K562 (cell line): ENCODE measurements at regions not wholly inside any gene's neighbourhood (a gene's known extent, or its start where the extent isn't known, plus 50 kb on each side); places are given as distances from the start of the nearest gene placed in this dataset.

Experiments used
- ATF3 ChIP-seq, 2 experiments: fragments of 450-650 bp in 1 of 2; sonication (generic) in 1 of 2; formaldehyde crosslinking in 1 of 2; IDR thresholded peaks in 1 of 2; conservative IDR thresholded peaks in 1 of 2; 2 replicates each; pipeline versions ENCODE4 v1.6.1 to v1.8.1; 2016 to 2023; ENCODE audit warnings: mild to moderate bottlenecking in 2 of 2, moderate library complexity in 2 of 2, inconsistent platforms in 1 of 2, missing genetic modification reagents in 1 of 2
- CTBP1 ChIP-seq: fragments of 450-650 bp; IDR thresholded peaks from 2 replicates; pipeline ENCODE4 v1.6.1; 2016; ENCODE audit warnings: borderline replicate concordance
- CTCF ChIP-seq, 3 experiments: IDR thresholded peaks in 2 of 3; conservative IDR thresholded peaks in 1 of 3; 2 replicates each; pipeline ENCODE4 v1.5.1; 2011 to 2012; ENCODE audit warnings: low read length in 3 of 3, mild to moderate bottlenecking in 3 of 3, control low read depth in 2 of 3, improper control_type of control experiment in 1 of 3, inconsistent platforms in 1 of 3, low read depth in 1 of 3, mixed read lengths in 1 of 3, moderate library complexity in 1 of 3; ENCODE audit not compliant: insufficient read depth in 2 of 3
- DDX20 ChIP-seq: fragments of 450-650 bp; IDR thresholded peaks from 2 replicates; pipeline ENCODE4 v1.6.1; 2016; ENCODE audit warnings: missing genetic modification characterization, low read depth, mild to moderate bottlenecking, missing compliant biosample characterization, moderate library complexity
- MAFK ChIP-seq: IDR thresholded peaks from 2 replicates; pipeline ENCODE4 v1.6.1; 2011; ENCODE audit warnings: low read length, improper control_type of control experiment
- POLR2G ChIP-seq: fragments of 200-400 bp; formaldehyde crosslinking; IDR thresholded peaks from 2 replicates; pipeline ENCODE4 v1.6.1; 2017; ENCODE audit warnings: low read depth, mild to moderate bottlenecking, antibody characterized with exemption, low read length, moderate library complexity
- ZBTB11 ChIP-seq, 3 experiments: fragments of 200-800 bp in 1 of 3; fragments of 250-450 bp in 1 of 3; fragments of 450-650 bp in 1 of 3; sonication (Bioruptor Pico) in 1 of 3; sonication (Bioruptor generic) in 1 of 3; formaldehyde crosslinking in 1 of 3; IDR thresholded peaks; 2 replicates each; pipeline versions ENCODE4 v1.6.1 to v1.8.0; 2016 to 2022; ENCODE audit warnings: mild to moderate bottlenecking in 2 of 3, missing genetic modification characterization in 2 of 3, missing compliant biosample characterization in 1 of 3, moderate library complexity in 1 of 3
- ZBTB40 ChIP-seq, 2 experiments: fragments of 450-650 bp in 1 of 2; sonication (generic) in 1 of 2; formaldehyde crosslinking in 1 of 2; IDR thresholded peaks; 2 replicates each; pipeline versions ENCODE4 v1.7.1 to v1.9.0; 2016 to 2022; ENCODE audit warnings: inconsistent platforms in 1 of 2, mild to moderate bottlenecking in 1 of 2, missing genetic modification reagents in 1 of 2

GRCh38 chr7:1619152-1620079 lies 49.6 kb upstream of the PSMG3 start (continued):
- TF ChIP-seq ZBTB40 (IDR thresholded peaks at IDR 0.05) (peak; percentile 75), ZBTB40 (CRISPR knock-in tag; IDR thresholded peaks at IDR 0.05) (no peak), ZBTB11 (CRISPR knock-in tag; IDR thresholded peaks at IDR 0.05) (peak in 1 of 3 experiments; percentile 80; a peak in 2 of 6 replicates), CTCF (IDR thresholded peaks at IDR 0.05 in 2 of 3, conservative IDR thresholded peaks at IDR 0.05 in 1 of 3; ENCODE audit: insufficient read depth in 2 of 3, low read depth in 1 of 3, low read length in 3 of 3) (no peak), ATF3 (IDR thresholded peaks at IDR 0.05) (no peak), ATF3 (CRISPR knock-in tag; conservative IDR thresholded peaks at IDR 0.05) (no peak), MAFK (no peak), POLR2G (0 out of 2 replicates have a peak, but pooled peaks have one; percentile 48), DDX20 (no peak), CTBP1 (no peak)
